Activated T-cell treated with anti-CD3 and anti-CD28 coated beads, Interleukin-2, amount 50 U/mL, for 4 hours (primary cell): ENCODE measurements at regions not wholly inside any gene's neighbourhood (a gene's known extent, or its start where the extent isn't known, plus 50 kb on each side); places are given as distances from the start of the nearest gene placed in this dataset.
"Not testable (repeated sequence)": the region's sequence is repeated elsewhere in the genome, so short reads cannot be mapped to it uniquely, and the experiment has no call there.

ENCODE experiments used
- ATAC-seq, 2 donors: fragments of 200-7000 bp; cut with Tn5 transposase; one replicate each; pipeline ENCODE4 v1.10.0; 2021
- DNase-seq: peaks from one replicate; pipeline ENCODE4 v3.0.0-alpha.2; 2020
- H3K27me3 Mint-ChIP-seq: one replicate; pipeline ENCODE4 v1.8.0; 2021; ENCODE audit warnings: low read depth, mixed read lengths
- H3K36me3 Mint-ChIP-seq: one replicate; pipeline ENCODE4 v1.8.0; 2022; ENCODE audit warnings: mixed read lengths; ENCODE audit not compliant: insufficient read depth
- H3K4me1 Mint-ChIP-seq: one replicate; pipeline ENCODE4 v1.8.0; 2021; ENCODE audit warnings: low read depth, mixed read lengths
- H3K4me3 Mint-ChIP-seq: one replicate; pipeline ENCODE4 v1.8.0; 2021; ENCODE audit warnings: mild to moderate bottlenecking, moderate library complexity, mixed read lengths
- H3K9me3 Mint-ChIP-seq: one replicate; pipeline ENCODE4 v1.8.0; 2021; ENCODE audit warnings: mixed read lengths

DNA sequence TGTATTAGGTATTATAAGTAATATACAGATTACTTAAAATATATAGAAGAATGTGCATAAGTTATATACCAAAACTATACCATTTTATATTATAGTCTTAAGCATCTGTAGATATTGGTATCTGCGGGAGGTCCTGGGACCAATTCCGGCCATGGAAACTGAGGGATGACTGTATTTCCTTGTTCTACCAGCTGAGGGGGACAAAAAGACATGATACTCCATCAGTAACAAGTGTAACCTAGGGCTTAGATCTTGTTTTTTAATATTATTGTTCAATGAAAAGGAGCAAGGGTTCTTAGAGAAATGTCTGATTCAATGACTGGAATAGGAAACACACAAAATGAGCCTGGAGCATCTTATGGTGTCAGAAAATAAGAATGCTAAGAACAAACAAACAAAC is 752.5 kb downstream of the CCSER2 start:
- Mint-ChIP-seq H3K4me3 (no peak overlapping the region), H3K9me3 (peaks cover 8% of the 10 kb centered on the region), H3K27me3 (no peaks in the 10 kb centered on the region), H3K36me3 (no peaks in the 10 kb centered on the region), H3K4me1 (no peaks in the 10 kb centered on the region)
- ATAC-seq = no peak
- no peak for DNase-seq

DNA sequence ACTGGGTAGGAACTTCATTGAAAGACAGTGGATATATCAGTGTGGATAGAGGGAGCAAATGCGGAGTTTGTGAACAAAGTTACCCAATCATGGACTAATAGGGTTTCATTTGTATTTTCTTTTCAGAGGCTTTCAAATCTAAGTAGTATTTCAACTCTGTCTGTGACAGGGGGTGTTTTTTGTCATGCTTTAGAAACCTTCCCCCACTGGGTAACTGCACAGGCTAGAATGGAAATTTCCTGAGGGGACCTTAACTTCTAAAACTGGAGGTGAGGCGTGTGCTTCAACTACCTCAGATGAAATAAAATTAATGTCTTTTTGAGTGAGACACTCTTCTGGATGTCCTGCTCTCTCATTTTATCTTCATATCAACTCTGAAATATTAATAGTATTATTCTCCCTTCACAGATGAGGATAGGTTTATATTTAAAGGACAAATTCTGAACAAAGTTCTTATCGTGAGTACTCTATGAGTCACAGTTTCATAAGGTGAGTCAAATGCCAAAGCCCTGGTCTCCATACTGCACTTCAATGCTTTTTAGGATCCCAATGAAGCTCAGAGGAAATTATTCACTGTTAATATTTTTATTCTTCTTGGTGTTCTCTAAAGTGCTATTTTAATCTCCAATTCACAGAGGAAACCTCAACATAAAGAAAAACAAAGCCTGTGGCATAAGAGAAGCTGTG is 770.6 kb downstream of the CCSER2 start:
- Mint-ChIP-seq H3K36me3 (no peaks in the 10 kb centered on the region), H3K9me3 (no peaks in the 10 kb centered on the region), H3K4me3 (no peak overlapping the region), H3K4me1 (no peaks in the 10 kb centered on the region), H3K27me3 (no peaks in the 10 kb centered on the region)
- ATAC-seq (no peak), DNase-seq (no peak)

DNA sequence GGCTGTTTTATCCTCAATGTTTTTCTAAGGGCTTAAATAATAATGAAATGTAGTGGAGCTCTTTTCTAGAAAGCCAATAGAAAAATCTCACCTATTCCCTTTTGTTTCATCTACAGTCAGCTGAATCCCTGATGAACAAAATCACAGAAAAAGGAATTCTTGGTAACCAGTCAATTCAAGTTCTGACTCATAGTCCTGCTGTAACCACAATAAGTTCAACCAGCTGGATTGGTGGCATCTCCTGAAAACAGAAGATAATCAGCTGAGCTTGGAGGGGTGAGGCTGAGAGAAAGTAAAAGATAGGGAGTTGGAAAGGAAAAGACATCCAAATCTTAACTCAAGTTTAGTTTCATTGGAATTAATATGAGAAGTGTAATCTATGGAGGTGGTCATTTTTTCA is 772.1 kb downstream of the CCSER2 start:
- Mint-ChIP-seq H3K36me3 (no peaks in the 10 kb centered on the region), H3K4me1 (no peaks in the 10 kb centered on the region), H3K4me3 (no peak overlapping the region), H3K27me3 (no peaks in the 10 kb centered on the region), H3K9me3 (no peaks in the 10 kb centered on the region)
- DNase-seq (no peak), ATAC-seq (no peak)

GRCh38 chr10:85105614-85106255 is 777.3 kb downstream of the CCSER2 start:
- Mint-ChIP-seq H3K27me3 (no peaks in the 10 kb centered on the region), H3K4me1 (no peaks in the 10 kb centered on the region), H3K4me3 (no peak overlapping the region), H3K9me3 (no peaks in the 10 kb centered on the region), H3K36me3 (no peaks in the 10 kb centered on the region)
- DNase-seq = no peak
- no peak for ATAC-seq

- no peak for DNase-seq
- no peaks in the 10 kb centered on the region for H3K36me3 Mint-ChIP-seq
- H3K4me1 Mint-ChIP-seq = no peaks in the 10 kb centered on the region
- no peaks in the 10 kb centered on the region for H3K9me3 Mint-ChIP-seq
- no peak overlapping the region for H3K4me3 Mint-ChIP-seq
- ATAC-seq = no peak
- no peaks in the 10 kb centered on the region for H3K27me3 Mint-ChIP-seq
Observed at GRCh38 chr10:85111271-85111670, 782.9 kb downstream of the CCSER2 start.

DNA sequence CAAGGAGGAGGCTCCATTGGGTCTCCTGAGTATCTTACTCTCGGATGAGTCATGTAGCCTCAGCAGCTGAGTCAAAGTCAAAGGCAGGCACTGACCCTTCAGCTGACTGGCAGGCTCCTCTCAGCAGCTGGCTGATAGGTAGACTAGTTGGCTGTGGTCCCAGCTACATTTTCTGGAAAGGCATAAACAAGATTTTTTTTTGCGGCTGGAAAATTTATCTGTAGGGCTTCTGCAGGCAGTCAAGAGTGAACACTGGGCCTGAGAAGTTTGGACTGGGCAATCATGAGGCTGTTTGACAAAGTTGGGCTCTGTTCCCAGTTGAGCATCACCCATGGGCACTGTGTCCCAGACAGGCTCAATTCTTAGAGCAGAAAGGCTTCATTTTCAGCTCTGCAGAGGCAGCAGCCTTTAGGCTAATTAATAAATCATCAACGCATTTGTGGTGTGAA is 796.2 kb downstream of the CCSER2 start:
- no peak for DNase-seq
- H3K36me3 Mint-ChIP-seq = no peaks in the 10 kb centered on the region
- ATAC-seq = no peak
- H3K9me3 Mint-ChIP-seq = peaks cover 5% of the 10 kb centered on the region
- no peaks in the 10 kb centered on the region for H3K4me1 Mint-ChIP-seq
- H3K4me3 Mint-ChIP-seq = no peak overlapping the region
- H3K27me3 Mint-ChIP-seq = no peaks in the 10 kb centered on the region

DNA sequence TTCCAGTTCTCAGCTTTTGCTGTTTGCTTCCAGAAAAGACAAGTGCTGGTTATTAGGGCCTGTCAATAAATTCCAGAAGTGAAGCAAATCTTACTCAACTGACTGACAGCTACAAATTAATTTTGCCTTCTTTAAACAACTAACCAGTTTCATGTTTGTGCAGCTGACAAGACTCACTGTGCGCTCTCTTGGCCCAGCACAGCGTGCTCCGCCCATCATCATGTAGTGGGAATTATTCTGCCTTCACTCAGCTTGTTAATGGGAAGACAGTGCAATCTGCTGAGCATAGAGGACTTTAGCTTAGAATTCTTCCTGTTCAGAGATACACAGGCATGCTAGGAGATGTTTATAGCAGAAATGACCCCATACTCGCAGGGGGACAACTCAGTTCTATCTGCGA is 808.9 kb downstream of the CCSER2 start:
- Mint-ChIP-seq H3K27me3 (no peaks in the 10 kb centered on the region), H3K9me3 (no peaks in the 10 kb centered on the region)

DNA sequence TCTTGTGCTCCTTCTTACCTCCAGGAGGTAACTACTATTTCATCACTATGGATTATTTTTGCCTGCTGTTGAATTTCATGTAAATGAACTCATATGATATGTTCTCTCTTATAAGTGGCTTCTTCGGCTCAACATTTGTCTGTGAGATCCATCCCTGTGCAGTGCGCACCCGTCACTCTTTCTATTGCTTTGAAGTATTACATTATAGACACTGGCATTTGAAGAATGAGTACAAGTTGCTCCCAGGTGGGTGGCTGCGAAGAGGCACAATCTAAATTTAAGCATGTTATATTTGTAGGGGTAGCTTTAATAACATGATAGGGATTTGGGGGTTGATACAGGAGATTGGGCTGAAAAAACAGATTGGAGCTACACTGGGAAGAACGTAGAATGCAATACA is 809.7 kb downstream of the CCSER2 start:
- Mint-ChIP-seq H3K36me3 (no peaks in the 10 kb centered on the region), H3K4me3 (no peak overlapping the region), H3K27me3 (no peaks in the 10 kb centered on the region), H3K9me3 (no peaks in the 10 kb centered on the region), H3K4me1 (no peaks in the 10 kb centered on the region)
- ATAC-seq (no peak), DNase-seq (no peak)

More for the DNA sequence above, 808.9 kb downstream of the CCSER2 start:
- DNase-seq (no peak), ATAC-seq (no peak)
- no peaks in the 10 kb centered on the region for H3K4me1 Mint-ChIP-seq
- no peak overlapping the region for H3K4me3 Mint-ChIP-seq
- no peaks in the 10 kb centered on the region for H3K36me3 Mint-ChIP-seq

- Mint-ChIP-seq H3K4me3 (no peak overlapping the region), H3K9me3 (no peaks in the 10 kb centered on the region), H3K36me3 (no peaks in the 10 kb centered on the region), H3K4me1 (no peaks in the 10 kb centered on the region), H3K27me3 (no peaks in the 10 kb centered on the region)
- DNase-seq (no peak), ATAC-seq (no peak)
Observed at GRCh38 chr10:85139124-85139523, 810.7 kb downstream of the CCSER2 start.

GRCh38 chr10:85141520-85141919 is 813.1 kb downstream of the CCSER2 start:
- DNase-seq, ATAC-seq, H3K36me3 Mint-ChIP-seq, H3K9me3 Mint-ChIP-seq, H3K4me1 Mint-ChIP-seq, H3K27me3 Mint-ChIP-seq, H3K4me3 Mint-ChIP-seq: not testable (repeated sequence)

DNA sequence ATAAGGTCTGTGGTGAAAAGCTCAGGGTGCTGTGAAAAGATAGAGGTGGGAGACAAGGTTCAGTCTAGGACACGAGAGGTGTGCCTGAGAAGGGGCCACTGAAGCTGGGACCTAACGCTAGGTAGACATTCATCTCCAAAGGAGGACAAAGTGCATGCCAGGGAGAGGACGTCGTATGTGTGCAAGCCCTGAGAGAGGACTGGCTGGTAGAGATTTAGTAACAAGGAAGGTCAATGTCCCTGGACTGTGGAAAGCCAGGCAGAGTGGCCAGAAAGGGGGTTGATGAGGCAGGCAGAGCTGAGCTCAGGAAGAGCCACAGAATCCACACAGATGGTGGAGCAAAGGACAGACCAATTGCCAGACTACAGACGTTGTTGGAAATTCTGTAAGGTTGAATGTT is 817.6 kb downstream of the CCSER2 start:
- Mint-ChIP-seq H3K9me3 (no peaks in the 10 kb centered on the region), H3K36me3 (no peaks in the 10 kb centered on the region), H3K4me1 (no peaks in the 10 kb centered on the region), H3K4me3 (no peak overlapping the region), H3K27me3 (no peaks in the 10 kb centered on the region)
- no peak for DNase-seq
- ATAC-seq = no peak

GRCh38 chr10:85147346-85148250 is 819.2 kb downstream of the CCSER2 start:
- DNase-seq (no peak), ATAC-seq (no peak)
- Mint-ChIP-seq H3K4me3 (no peak overlapping the region), H3K9me3 (no peaks in the 10 kb centered on the region), H3K36me3 (no peaks in the 10 kb centered on the region), H3K27me3 (no peaks in the 10 kb centered on the region), H3K4me1 (no peaks in the 10 kb centered on the region)

DNA sequence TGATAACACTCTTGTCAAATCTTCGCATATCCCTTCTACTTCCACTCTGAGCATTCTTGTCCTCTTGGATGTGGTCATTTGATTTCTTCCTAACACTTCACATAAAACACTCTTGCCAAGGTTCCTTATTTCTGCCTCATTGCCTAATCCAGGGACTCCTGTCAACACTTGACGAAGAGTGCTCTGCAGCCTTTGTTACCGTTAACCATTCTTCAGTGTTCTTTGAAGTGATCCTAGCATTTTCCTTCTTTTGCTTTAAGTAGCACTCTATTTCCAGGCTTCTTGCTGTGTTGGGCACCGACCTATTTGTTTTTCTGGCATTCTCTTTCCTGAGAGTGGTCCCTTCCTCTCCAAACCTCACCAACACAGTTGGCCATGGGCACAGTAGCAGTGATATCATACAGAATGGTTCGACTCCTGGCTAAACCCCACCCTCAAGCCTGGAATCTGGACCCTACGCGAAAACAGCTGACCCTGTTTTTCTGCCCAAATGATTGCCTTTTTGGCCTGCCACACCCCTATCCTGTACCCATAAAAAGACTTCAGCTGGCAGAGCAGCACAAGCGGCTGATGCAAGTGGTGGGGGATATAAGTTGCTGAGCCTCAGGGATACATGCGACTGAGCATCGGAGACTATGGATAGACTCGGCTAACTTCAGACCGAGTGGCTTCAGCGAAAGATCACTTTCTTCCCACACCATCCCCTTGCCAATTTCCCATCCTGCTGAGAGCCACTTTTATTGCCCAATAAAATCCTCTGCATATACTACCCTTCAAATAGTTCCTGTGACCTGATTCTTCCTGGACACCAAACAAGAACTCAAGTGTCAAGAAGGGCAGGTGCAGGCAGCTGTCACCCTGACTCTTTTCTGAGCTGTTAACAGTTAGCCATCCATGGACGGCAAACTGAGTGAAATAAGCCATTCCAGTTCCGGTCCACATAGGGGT is 820.6 kb downstream of the CCSER2 start:
- H3K4me1 Mint-ChIP-seq = no peaks in the 10 kb centered on the region
- ATAC-seq (no peak), DNase-seq (no peak)
- no peak overlapping the region for H3K4me3 Mint-ChIP-seq
- H3K27me3 Mint-ChIP-seq = no peaks in the 10 kb centered on the region
- no peaks in the 10 kb centered on the region for H3K36me3 Mint-ChIP-seq
- no peaks in the 10 kb centered on the region for H3K9me3 Mint-ChIP-seq

DNA sequence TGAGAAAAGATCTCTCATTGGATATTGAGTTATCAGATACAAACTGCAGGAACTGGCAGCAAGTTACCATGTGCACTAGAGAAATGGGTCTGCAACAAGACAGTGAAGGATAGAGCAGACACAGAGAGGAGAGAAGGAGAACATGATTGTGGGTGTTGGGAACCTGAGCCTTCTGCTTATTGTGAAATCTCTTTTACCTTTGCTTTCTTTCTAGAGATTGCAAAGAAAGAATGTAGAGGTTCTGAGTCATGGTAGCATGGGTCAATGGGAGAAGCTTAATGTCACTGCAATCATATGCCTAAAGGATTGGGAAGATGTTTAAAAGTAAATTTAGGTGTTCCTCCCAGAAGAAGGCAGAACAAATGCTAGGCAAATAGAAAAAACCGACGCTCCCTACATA is 821.4 kb downstream of the CCSER2 start:
- no peak for ATAC-seq
- Mint-ChIP-seq H3K4me3 (no peak overlapping the region), H3K27me3 (no peaks in the 10 kb centered on the region), H3K9me3 (no peaks in the 10 kb centered on the region), H3K36me3 (no peaks in the 10 kb centered on the region), H3K4me1 (no peaks in the 10 kb centered on the region)
- no peak for DNase-seq
